ENCODE measurements at regions not wholly inside any gene's neighbourhood (a gene's known extent, or its start where the extent isn't known, plus 50 kb on each side); places are given as distances from the start of the nearest gene placed in this dataset.

DNA sequence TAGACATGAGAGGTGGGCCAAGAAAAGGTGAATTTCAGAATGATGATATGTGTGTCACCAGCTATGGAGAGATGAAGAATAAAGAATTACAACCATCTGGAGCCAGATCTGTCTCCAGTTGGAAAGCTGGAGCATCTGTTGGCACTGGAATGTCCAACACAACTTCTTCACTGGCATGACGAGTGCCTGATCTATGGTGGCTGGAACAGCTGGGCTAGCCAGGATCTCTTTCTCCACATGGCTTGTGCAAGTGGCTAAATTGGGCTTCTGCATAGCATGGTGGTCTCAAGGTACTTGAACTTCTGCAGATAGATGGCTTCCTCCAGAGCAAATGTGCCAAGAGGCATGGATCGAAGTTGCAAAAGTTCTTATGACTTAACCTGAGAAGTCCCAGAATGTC is 256.1 kb upstream of the NCAM1 start:
- no peak for TF ChIP-seq E2F1 (CRISPR knock-in tag; IDR thresholded peaks at IDR 0.05)
- no peak for TF ChIP-seq NR3C1 (CRISPR knock-in tag; conservative IDR thresholded peaks at IDR 0.05; ENCODE audit: low read depth)
- TF ChIP-seq HMGXB4 (CRISPR knock-in tag; IDR thresholded peaks at IDR 0.05): no peak
- TF ChIP-seq CDX4 (CRISPR knock-in tag; IDR thresholded peaks at IDR 0.05; ENCODE audit: borderline replicate concordance): no peak
- no peak for TF ChIP-seq CTCF (IDR thresholded peaks at IDR 0.05)
- TF ChIP-seq CREM (CRISPR knock-in tag; IDR thresholded peaks at IDR 0.05): no peak
- TF ChIP-seq ZNF423 (CRISPR knock-in tag; IDR thresholded peaks at IDR 0.05): no peak
- no peak for TF ChIP-seq IRF2 (CRISPR knock-in tag; IDR thresholded peaks at IDR 0.05; ENCODE audit: borderline replicate concordance, low read depth)
- no peak for TF ChIP-seq SP1 (CRISPR knock-in tag; conservative IDR thresholded peaks at IDR 0.05)
- no peak for TF ChIP-seq MYBL2 (CRISPR knock-in tag; IDR thresholded peaks at IDR 0.05)
- TF ChIP-seq TEAD1 (CRISPR knock-in tag; IDR thresholded peaks at IDR 0.05): no peak
- TF ChIP-seq, protein P1, sequence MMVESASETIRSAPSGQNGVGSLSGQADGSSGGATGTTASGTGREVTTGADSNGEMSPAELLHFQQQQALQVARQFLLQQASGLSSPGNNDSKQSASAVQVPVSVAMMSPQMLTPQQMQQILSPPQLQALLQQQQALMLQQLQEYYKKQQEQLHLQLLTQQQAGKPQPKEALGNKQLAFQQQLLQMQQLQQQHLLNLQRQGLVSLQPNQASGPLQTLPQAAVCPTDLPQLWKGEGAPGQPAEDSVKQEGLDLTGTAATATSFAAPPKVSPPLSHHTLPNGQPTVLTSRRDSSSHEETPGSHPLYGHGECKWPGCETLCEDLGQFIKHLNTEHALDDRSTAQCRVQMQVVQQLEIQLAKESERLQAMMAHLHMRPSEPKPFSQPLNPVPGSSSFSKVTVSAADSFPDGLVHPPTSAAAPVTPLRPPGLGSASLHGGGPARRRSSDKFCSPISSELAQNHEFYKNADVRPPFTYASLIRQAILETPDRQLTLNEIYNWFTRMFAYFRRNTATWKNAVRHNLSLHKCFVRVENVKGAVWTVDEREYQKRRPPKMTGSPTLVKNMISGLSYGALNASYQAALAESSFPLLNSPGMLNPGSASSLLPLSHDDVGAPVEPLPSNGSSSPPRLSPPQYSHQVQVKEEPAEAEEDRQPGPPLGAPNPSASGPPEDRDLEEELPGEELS (CRISPR knock-in tag; IDR thresholded peaks at IDR 0.05): no peak
- TF ChIP-seq ELF4 (CRISPR knock-in tag; IDR thresholded peaks at IDR 0.05; ENCODE audit: low read depth): no peak

All from WTC11 (cell line).